ENCODE measurements at regions not wholly inside any gene's neighbourhood (a gene's known extent, or its start where the extent isn't known, plus 50 kb on each side); places are given as distances from the start of the nearest gene placed in this dataset.

GRCh38 chr9:118575341-118576070 is 793.7 kb downstream of the BRINP1 start:
- Histone ChIP-seq H3K4me2 (ENCODE audit: control insufficient read depth, insufficient read depth) (no peak overlapping the region), H3K36me3 (ENCODE audit: control insufficient read depth in 2 of 2, insufficient read depth in 2 of 2, low read length in 1 of 2) (no peaks in the 10 kb centered on the region), H3K4me1 (ENCODE audit: control insufficient read depth, insufficient read depth, low read length) (no peaks in the 10 kb centered on the region), H3K9ac (ENCODE audit: control insufficient read depth, insufficient read depth, low read length) (no peak overlapping the region), H3K27me3 (replicated peaks in 1 of 2; ENCODE audit: control insufficient read depth in 2 of 2, insufficient read depth in 2 of 2, low read length in 1 of 2) (no peaks in the 10 kb centered on the region), H3K4me3 (no peak overlapping the region), H3K27ac (ENCODE audit: control insufficient read depth, insufficient read depth) (no peak overlapping the region), H4K20me1 (ENCODE audit: control insufficient read depth, insufficient read depth) (no peaks in the 10 kb centered on the region), H3K79me2 (ENCODE audit: control insufficient read depth, insufficient read depth, low read length) (no peaks in the 10 kb centered on the region), H2AFZ (ENCODE audit: control insufficient read depth, low read depth, low read length) (no peak overlapping the region), H3K9me3 (replicated peaks; ENCODE audit: control insufficient read depth, insufficient read depth, low read length) (no peaks in the 10 kb centered on the region)
- WGBS (ENCODE audit: insufficient coverage, insufficient replicate concordance, low lambda C conversion rate, missing lambda C conversion rate): 29% methylated on average over 2 of the region's 2 CpGs
- no peak for ATAC-seq
- SMC1A ChIA-PET (ENCODE audit: uncharacterized antibody, unreplicated experiment): no interaction called here
- RAD21 ChIA-PET (ENCODE audit: unreplicated experiment): no interaction called here
- BruUV-seq (replicated peaks): no TSS peak
- POLR2A ChIA-PET: no interaction called here
- in situ Hi-C loops (cut with MboI): no loop called here
- FAIRE-seq: no peak
- no peak for DNase-seq (ENCODE audit: low read depth, low spot score)
- CTCF ChIA-PET: no interaction called here
- intact Hi-C loops (cut with micrococcal nuclease; ENCODE audit: unreplicated experiment): no loop called here
- TF ChIP-seq HCFC1 (IDR thresholded peaks at IDR 0.05; ENCODE audit: low read length): no peak
- no peak for TF ChIP-seq IRF4 (IDR thresholded peaks at IDR 0.05; ENCODE audit: low read depth, low read length)
- no peak for TF ChIP-seq SREBF1 (IDR thresholded peaks at IDR 0.05; ENCODE audit: low read length)
- TF ChIP-seq PBX3 (IDR thresholded peaks at IDR 0.05; ENCODE audit: insufficient replicate concordance, low read depth, low read length): no peak
- no peak for TF ChIP-seq POU2F2 (IDR thresholded peaks at IDR 0.05; ENCODE audit: borderline replicate concordance, low read depth, low read length)
- no peak for TF ChIP-seq GATAD2B (conservative IDR thresholded peaks at IDR 0.05; ENCODE audit: low read depth)
- no peak for TF ChIP-seq KLF5 (IDR thresholded peaks at IDR 0.05; ENCODE audit: partially characterized antibody)
- no peak for TF ChIP-seq DPF2 (IDR thresholded peaks at IDR 0.05)
- TF ChIP-seq HSF1 (IDR thresholded peaks at IDR 0.05; ENCODE audit: low read depth, low read length): no peak
- TF ChIP-seq PAX8 (IDR thresholded peaks at IDR 0.05): no peak
- no peak for TF ChIP-seq EZH2 (IDR thresholded peaks at IDR 0.05; ENCODE audit: borderline replicate concordance, control insufficient read depth, low read depth, low read length)
- TF ChIP-seq E2F8 (IDR thresholded peaks at IDR 0.05; ENCODE audit: low read depth, partially characterized antibody): no peak
- no peak for TF ChIP-seq ZBTB11 (CRISPR knock-in tag; IDR thresholded peaks at IDR 0.05)
- no peak for TF ChIP-seq ZSCAN29 (IDR thresholded peaks at IDR 0.05)
- no peak for TF ChIP-seq STAT1 (conservative IDR thresholded peaks at IDR 0.05)

Data from GM12878 (cell line).